Esophagus (tissue), 2 donors: ENCODE measurements at regions not wholly inside any gene's neighbourhood (a gene's known extent, or its start where the extent isn't known, plus 50 kb on each side); places are given as distances from the start of the nearest gene placed in this dataset.
"Not testable (repeated sequence)": the region's sequence is repeated elsewhere in the genome, so short reads cannot be mapped to it uniquely, and the experiment has no call there.

Experiments
- H3K27ac ChIP-seq, 2 donors: one replicate each; pipeline ENCODE4 v1.5.1; 2013; ENCODE audit warnings: low read depth in 2 of 2, mild to moderate bottlenecking in 2 of 2, inconsistent platforms in 1 of 2, low read length in 1 of 2, moderate library complexity in 1 of 2
- H3K27me3 ChIP-seq, 2 donors: one replicate each; pipeline ENCODE4 v1.6.1; 2013; ENCODE audit warnings: low read length in 2 of 2, control low read depth in 1 of 2, mild to moderate bottlenecking in 1 of 2; ENCODE audit not compliant: insufficient read depth in 2 of 2, control insufficient read depth in 1 of 2
- H3K36me3 ChIP-seq, 2 donors: one replicate each; pipeline ENCODE4 v1.6.1; 2013; ENCODE audit warnings: low read length in 1 of 2; ENCODE audit not compliant: control insufficient read depth in 2 of 2, insufficient read depth in 2 of 2
- H3K4me1 ChIP-seq, 2 donors: one replicate each; pipeline ENCODE4 v1.6.1; 2013; ENCODE audit warnings: low read length in 1 of 2; ENCODE audit not compliant: control insufficient read depth in 2 of 2, insufficient read depth in 2 of 2
- H3K4me3 ChIP-seq, 2 donors: one replicate each; pipeline ENCODE4 v1.5.1; 2013; ENCODE audit warnings: low read length in 2 of 2, mild to moderate bottlenecking in 2 of 2, low read depth in 1 of 2, moderate library complexity in 1 of 2
- H3K9me3 ChIP-seq, 2 donors: one replicate each; pipeline ENCODE4 v1.6.1; 2013; ENCODE audit warnings: mild to moderate bottlenecking in 2 of 2, low read depth in 1 of 2, low read length in 1 of 2, moderate library complexity in 1 of 2; ENCODE audit not compliant: control insufficient read depth in 2 of 2, insufficient read depth in 1 of 2
- WGBS, 2 donors: extraction: QIAGEN DNeasy Blood & Tissue Kit; methylation state at CpG; one replicate each; pipeline ENCODE4 v1.1.7; 2013; 5-methylcytosine and 5-hydroxymethylcytosine counted together
- donor health status: healthy with polysubstance abuse.
- donor health status: Bipolar disorder and iron deficiency.

DNA sequence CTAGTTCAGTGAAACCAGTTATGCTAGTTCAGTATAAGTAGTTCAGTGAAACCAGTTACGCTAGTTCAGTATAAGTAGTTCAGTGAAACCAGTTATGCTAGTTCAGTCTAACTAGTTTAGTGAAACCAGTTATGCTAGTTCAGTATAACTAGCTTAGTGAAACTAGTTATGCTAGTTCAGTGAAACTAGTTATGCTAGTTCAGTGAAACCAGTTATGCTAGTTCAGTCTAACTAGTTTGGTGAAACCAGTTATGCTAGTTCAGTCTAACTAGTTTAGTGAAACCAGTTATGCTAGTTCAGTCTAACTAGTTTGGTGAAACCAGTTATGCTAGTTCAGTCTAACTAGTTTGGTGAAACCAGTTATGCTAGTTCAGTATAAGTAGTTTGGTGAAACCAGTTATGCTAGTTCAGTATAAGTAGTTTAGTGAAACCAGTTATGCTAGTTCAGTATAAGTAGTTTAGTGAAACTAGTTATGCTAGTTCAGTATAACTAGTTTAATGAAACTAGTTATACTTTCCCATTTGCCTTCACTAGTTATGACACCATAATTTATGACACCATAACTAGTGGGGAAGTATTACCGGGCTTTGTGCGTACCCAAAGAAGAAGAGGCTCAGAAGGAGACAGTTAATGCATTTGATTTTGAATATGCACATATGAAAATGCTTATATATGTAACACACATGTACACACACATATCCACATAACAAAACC is 662.5 kb downstream of the QKI start:
- WGBS, 2 donors, result 65 to 70% methylated on average over 3 of the region's 3 CpGs
- H3K27ac ChIP-seq, H3K9me3 ChIP-seq, H3K27me3 ChIP-seq, H3K4me3 ChIP-seq, H3K36me3 ChIP-seq, H3K4me1 ChIP-seq: not testable (repeated sequence)

DNA sequence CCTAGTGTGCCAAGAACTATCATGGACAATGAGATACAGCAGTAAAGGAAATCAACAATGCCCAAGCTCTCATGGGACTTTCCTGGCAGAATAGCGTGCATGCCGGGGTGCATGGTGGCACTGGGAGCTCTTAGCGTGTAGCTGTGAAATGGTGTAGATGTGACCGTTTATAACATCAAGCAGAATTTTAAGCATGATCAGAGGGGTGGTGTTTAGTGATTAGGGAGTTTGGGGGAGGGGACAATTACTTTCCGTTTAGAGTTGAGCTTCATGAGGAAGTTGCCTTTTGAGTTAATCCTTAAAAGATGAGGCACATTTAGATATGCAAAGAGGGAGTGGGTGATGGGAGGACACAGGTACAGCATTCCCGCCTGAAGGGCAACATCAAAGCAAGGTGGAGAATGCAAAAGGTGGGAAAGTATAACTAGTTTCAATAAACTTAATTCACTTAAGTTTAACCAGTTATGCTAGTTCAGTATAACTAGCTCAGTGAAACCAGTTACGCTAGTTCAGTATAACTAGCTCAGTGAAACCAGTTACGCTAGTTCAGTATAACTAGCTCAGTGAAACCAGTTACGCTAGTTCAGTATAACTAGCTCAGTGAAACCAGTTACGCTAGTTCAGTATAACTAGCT is 661.6 kb downstream of the QKI start:
- H3K4me3 ChIP-seq, result no peak overlapping the region
- H3K27me3 ChIP-seq, result no peaks in the 10 kb centered on the region
- 88% methylated on average over 8 of the region's 10 CpGs for WGBS, 2 donors
- no peak overlapping the region for H3K27ac ChIP-seq
- no peaks in the 10 kb centered on the region for H3K9me3 ChIP-seq
- no peaks in the 10 kb centered on the region for H3K4me1 ChIP-seq
- no peaks in the 10 kb centered on the region for H3K36me3 ChIP-seq

DNA sequence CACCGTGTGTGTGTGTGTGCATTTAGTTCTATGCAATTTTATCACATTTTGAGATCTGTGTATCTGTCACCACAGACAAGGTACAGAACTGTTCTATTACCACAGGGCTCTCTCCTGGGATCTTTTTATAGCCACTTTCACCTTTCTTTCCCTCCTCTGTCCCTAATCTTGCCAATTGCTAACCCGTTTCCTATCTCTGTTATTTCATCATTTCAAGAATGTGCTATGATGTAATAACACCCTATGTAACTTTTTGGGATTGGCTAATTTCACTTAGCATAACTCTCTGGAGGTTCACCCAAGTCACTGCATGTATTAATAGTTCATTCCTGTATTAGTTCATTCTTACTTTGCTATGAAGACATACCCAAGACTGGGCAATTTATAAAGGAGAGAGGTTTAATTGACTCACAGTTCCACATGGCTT is 657.7 kb downstream of the QKI start:
- Histone ChIP-seq H3K9me3 (no peaks in the 10 kb centered on the region), H3K36me3 (no peaks in the 10 kb centered on the region), H3K27ac (no peak overlapping the region), H3K4me1 (no peaks in the 10 kb centered on the region), H3K27me3 (no peaks in the 10 kb centered on the region), H3K4me3 (no peak overlapping the region)
- 69 to 70% methylated on average over 2 of the region's 2 CpGs for WGBS, 2 donors

DNA sequence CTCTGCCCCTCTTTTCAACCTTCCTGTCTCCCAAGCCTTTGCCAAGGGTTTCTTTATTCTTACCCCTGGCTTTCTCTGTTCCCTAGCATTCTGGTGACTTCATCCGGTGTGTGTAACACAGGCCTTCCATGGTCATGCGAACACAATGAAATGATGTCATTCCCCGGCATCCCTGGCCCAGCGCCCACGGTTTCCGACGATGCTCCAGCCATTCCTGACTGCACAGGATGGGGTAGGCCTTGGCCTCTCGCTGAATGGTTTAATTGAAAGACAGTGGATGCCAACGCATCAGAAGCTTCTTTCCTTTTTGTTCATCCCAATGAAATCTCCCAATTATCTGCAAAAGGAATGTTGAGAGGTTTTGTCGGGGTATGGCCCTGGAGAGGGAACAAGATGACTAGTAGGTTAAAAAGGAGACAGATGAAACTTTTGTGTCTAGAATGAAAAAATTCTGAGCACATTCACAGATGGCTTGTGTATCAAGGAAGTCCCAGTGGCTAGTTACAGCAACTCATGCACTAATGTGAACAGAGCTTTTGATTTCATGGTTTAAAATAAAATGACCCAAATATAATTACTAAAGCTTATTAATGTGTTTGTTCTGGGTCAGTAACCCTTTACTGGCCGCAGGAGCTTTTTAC is 655.0 kb downstream of the QKI start:
- H3K9me3 ChIP-seq, result no peaks in the 10 kb centered on the region
- no peaks in the 10 kb centered on the region for H3K27me3 ChIP-seq
- H3K4me3 ChIP-seq, result no peak overlapping the region
- H3K4me1 ChIP-seq, result no peaks in the 10 kb centered on the region
- 76 to 78% methylated on average over 11 of the region's 11 CpGs for WGBS, 2 donors
- H3K36me3 ChIP-seq, result no peaks in the 10 kb centered on the region
- no peak overlapping the region for H3K27ac ChIP-seq

DNA sequence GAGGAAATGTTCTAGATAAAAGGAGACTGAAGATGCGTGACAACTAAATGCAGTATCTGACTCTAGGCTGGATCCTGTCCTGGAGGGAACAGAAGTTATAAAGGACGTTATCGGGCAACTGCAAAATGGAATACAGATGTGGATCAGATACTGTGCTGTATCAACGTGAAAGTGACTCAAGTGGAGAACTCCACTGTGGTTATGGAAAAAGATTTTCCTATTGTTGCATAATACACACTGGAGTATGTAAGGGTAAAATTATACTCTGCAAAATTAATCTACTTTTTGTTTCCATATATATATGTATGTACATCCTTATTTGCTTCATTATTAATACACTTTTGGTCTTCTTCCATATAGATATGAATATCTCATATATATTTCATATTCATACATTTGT is 654.0 kb downstream of the QKI start:
- Histone ChIP-seq H3K9me3 (no peaks in the 10 kb centered on the region), H3K27me3 (no peaks in the 10 kb centered on the region), H3K36me3 (no peaks in the 10 kb centered on the region), H3K4me1 (no peaks in the 10 kb centered on the region), H3K4me3 (no peak overlapping the region), H3K27ac (no peak overlapping the region)
- WGBS, 2 donors, result 90% methylated on average over 4 of the region's 4 CpGs

DNA sequence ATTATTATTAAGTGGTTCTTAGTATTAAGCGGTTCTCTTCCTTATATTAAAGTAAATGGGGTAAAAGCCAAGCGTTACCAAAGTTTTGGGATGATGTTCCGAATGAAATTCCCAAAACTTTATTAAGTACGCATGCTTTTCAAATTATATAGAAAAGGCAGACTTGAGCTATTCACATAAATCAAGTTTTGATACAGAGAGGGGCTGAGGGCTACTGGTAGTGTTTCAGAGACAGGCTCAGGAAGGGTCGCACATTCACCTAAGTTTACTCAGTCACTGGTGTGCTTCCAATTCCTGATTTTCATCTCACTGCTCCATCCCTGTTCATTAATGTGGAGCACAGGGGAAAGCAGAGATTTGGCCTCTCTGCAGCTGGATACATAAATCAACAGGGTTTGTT is 652.2 kb downstream of the QKI start:
- Histone ChIP-seq H3K4me3 (no peak overlapping the region), H3K9me3 (no peaks in the 10 kb centered on the region), H3K27ac (no peak overlapping the region), H3K27me3 (no peaks in the 10 kb centered on the region), H3K4me1 (no peaks in the 10 kb centered on the region), H3K36me3 (no peaks in the 10 kb centered on the region)
- 89 to 91% methylated on average over 5 of the region's 5 CpGs for WGBS, 2 donors

DNA sequence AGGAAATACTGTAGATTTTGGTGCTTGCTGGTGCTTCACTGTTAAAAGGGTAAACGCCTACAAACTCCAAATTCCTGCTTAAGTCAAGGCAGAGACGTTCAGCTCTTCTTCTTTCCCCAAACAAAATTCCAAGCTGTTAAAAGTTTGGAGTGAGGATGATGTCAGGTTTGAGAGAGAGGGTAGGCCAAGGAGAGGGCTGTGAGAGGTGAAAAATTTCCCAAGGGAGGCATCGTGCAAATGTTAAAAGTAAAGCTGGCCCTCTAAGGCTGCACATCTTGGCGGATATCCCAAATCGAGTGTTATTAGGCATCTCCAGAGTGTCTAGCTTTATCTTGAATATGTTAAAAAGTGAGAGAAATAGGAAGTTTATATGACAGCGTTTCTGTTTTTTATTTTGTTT is 651.8 kb downstream of the QKI start:
- 72 to 74% methylated on average over 6 of the region's 6 CpGs for WGBS, 2 donors
- H3K27me3 ChIP-seq, result no peaks in the 10 kb centered on the region

DNA sequence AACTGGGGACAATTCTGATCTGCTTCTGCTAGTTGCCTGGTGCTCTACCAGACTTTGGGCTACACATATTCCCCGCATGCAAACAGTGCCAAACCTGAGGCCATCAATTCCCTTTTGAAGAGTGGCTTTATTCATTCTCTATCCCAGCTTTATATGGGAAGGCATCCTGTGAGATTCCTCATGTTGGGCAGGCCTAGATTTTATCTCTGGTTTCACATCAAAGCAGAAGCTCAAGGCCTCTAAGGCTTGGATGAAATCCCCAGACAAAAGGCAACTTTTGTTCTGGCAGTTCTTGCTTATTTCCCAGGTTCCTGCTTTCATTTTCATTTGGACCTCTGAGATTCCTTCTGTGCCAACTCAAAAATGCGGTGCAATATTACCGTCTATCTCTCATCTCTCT is 648.8 kb downstream of the QKI start:
- Histone ChIP-seq H3K36me3 (no peaks in the 10 kb centered on the region), H3K9me3 (no peaks in the 10 kb centered on the region), H3K27me3 (no peaks in the 10 kb centered on the region), H3K27ac (no peak overlapping the region), H3K4me3 (no peak overlapping the region), H3K4me1 (no peaks in the 10 kb centered on the region)
- 66 to 72% methylated on average over 3 of the region's 3 CpGs for WGBS, 2 donors

More for the DNA sequence above, 651.8 kb downstream of the QKI start:
- H3K36me3 ChIP-seq, result no peaks in the 10 kb centered on the region
- no peaks in the 10 kb centered on the region for H3K9me3 ChIP-seq
- H3K4me3 ChIP-seq, result no peak overlapping the region
- H3K27ac ChIP-seq, result no peak overlapping the region
- H3K4me1 ChIP-seq, result no peaks in the 10 kb centered on the region

DNA sequence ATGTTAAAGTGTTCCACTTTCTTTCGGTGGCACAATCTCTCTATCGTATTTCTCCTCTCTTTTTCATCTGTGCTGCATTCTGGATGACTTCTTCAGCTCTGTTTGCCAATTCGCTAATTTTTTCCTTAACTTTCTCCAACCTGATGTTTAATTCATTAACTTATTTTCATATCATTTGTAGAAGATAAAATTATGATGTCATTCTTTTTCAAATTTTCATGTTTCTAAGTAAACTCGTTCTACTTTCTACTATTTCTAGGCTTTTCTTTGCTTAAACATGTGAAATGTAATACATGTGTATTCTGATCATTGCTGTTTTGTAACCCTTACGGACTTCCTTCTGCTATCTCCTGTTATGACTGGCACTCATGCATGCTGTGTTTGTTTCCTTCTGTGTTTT is 648.4 kb downstream of the QKI start:
- Histone ChIP-seq H3K4me3 (no peak overlapping the region), H3K27me3 (no peaks in the 10 kb centered on the region), H3K27ac (no peak overlapping the region), H3K4me1 (no peaks in the 10 kb centered on the region), H3K36me3 (no peaks in the 10 kb centered on the region), H3K9me3 (no peaks in the 10 kb centered on the region)
- WGBS, 2 donors, result 80 to 92% methylated on average over 5 of the region's 5 CpGs

DNA sequence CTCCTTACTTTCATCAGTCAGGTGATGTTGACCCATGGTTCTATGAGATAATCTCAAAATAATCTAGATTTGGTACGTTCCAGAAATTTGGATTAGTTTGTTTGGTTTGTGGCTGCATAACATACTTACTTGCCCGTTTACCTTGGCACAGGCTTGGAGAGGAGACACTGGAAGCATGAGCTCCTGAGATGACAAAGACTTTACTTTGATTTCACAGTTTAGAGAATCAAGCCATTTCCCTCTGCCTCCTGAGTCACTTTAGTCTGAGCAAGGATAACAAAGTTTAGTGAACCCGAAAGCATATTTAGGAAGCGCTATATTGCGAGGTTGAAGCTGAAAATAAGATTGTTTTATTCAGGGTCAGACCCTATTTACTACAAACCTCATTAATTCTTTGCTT is 643.4 kb downstream of the QKI start:
- 76 to 80% methylated on average over 5 of the region's 5 CpGs for WGBS, 2 donors
- Histone ChIP-seq H3K27ac (no peak overlapping the region), H3K27me3 (no peaks in the 10 kb centered on the region), H3K4me1 (no peaks in the 10 kb centered on the region), H3K36me3 (no peaks in the 10 kb centered on the region), H3K4me3 (no peak overlapping the region), H3K9me3 (no peaks in the 10 kb centered on the region)
